T-helper 1 cell treated with Interleukin-12 subunit alpha and Interleukin-12 subunit beta and Interleukin-4 antibody, amounts not matched to agents 30 μg/mL and 1 μg/mL, for 36 hours (primary cell): ENCODE measurements at regions not wholly inside any gene's neighbourhood (a gene's known extent, or its start where the extent isn't known, plus 50 kb on each side); places are given as distances from the start of the nearest gene placed in this dataset.

Source experiments
- H3K27ac Mint-ChIP-seq: one replicate; pipeline ENCODE4 v1.8.0; 2021; ENCODE audit warnings: mild to moderate bottlenecking, mixed read lengths
- H3K27me3 Mint-ChIP-seq: one replicate; pipeline ENCODE4 v1.8.0; 2021; ENCODE audit warnings: low read depth, mixed read lengths
- H3K36me3 Mint-ChIP-seq: one replicate; pipeline ENCODE4 v1.8.0; 2021; ENCODE audit warnings: low read depth, mixed read lengths
- H3K4me1 Mint-ChIP-seq: one replicate; pipeline ENCODE4 v1.8.0; 2021; ENCODE audit warnings: low read depth, mixed read lengths
- H3K4me3 Mint-ChIP-seq: one replicate; pipeline ENCODE4 v1.8.0; 2021; ENCODE audit warnings: mild to moderate bottlenecking, moderate library complexity, mixed read lengths
- H3K9me3 Mint-ChIP-seq: one replicate; pipeline ENCODE4 v1.8.0; 2021; ENCODE audit warnings: mixed read lengths

- Mint-ChIP-seq H3K4me3 (peak overlapping the region; percentile 60), H3K27ac (no peak overlapping the region), H3K4me1 (peaks cover 25% of the 10 kb centered on the region), H3K9me3 (no peaks in the 10 kb centered on the region), H3K27me3 (no peaks in the 10 kb centered on the region), H3K36me3 (no peaks in the 10 kb centered on the region)
These were observed 179.3 kb downstream of the SEC14L1 start for GRCh38 chr17:77320044-77320440.

- Mint-ChIP-seq H3K36me3 (no peaks in the 10 kb centered on the region), H3K4me1 (peaks cover 31% of the 10 kb centered on the region), H3K27ac (no peak overlapping the region), H3K4me3 (peak overlapping the region; percentile 60), H3K27me3 (no peaks in the 10 kb centered on the region), H3K9me3 (no peaks in the 10 kb centered on the region)
These were observed 179.9 kb downstream of the SEC14L1 start for GRCh38 chr17:77320485-77321256.

DNA sequence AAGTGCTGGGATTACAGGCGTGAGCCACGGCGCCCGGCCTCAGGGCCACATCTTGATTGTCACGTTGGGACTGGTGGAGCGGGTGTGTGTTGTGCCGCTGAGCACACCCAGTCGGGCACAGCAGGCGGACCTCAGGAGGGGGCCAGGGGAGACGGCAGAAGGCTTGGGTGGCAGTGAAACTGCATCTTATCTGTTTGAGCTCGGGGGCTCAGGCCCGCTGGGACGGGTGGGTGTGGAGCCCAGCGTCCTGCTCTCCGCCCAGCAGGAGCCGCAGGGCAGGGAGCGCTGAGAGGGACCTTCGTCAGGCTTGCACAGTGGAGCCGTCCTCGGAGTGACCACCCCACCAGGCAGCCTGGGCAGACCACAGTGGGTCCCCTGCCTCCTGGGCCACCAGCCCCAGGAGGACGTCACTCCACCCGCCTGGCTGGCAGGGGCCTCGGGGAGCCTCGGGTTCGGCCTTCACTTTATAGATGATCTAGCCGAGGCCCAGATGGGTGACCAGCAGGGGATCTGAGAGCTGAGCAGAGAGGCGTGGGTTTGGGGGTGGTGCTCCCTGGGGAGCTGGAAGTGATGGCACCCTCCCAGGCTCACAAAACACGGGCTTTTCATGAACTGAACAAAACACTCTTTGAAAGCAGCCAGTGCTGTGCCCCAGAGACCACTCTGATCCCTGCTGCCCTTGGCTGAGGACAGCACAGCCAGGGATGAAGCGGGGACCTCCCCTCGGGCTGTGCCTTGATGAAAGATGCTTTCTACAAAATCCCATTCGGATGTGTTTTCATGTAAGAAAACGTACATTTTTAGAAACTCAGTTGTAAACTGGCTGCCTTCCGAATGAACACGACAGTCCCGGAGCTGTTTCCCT is 181.1 kb downstream of the SEC14L1 start:
- Mint-ChIP-seq H3K27me3 (peaks cover 6% of the 10 kb centered on the region), H3K4me3 (no peak overlapping the region), H3K9me3 (no peaks in the 10 kb centered on the region), H3K27ac (no peak overlapping the region), H3K36me3 (no peaks in the 10 kb centered on the region), H3K4me1 (peaks cover 38% of the 10 kb centered on the region)

DNA sequence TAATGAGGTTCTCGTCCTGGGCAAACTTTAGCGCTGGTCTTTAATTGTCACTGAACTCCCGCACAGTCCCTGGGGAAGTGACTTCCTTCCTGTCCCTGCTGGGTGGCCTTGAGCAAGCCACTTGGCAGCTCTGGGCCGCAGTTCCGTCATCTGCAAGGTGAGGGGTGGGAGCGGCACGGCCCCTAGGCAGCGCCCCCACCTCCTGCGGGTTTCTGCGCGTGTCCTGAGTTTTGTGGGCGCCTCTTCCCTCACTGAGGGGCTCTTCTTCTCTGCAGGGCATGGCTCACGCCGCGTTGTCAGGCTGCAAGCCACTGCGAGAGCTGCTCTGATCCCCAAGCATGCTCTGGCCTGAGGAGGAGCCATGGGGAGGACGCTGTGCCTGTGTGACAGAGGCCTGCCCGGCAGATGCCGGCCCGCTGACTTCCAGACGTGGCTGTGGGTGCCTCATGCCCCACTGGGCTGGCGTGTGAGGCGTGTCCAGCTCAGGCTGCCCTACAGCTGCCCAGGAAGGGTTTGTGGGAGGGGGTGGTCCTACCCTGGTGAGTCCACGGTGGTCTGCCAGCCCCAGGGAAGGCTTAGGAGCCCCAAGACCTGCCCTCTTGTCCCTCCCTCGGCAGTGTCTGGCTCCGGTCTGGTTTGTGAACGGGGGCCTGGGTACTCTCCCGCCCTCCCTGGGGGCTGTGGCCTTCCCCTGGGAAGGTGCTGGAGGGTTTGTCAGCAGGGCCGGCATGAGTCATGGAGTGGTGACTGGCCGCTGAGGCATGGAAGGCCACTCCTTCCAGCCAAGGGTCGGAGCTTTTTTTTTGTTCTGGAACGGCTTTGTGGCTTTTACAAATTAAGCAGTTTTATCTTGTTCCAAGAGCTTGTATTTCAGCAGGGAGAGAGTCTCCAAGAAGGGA is 182.0 kb downstream of the SEC14L1 start:
- Mint-ChIP-seq H3K27me3 (peaks cover 6% of the 10 kb centered on the region), H3K36me3 (no peaks in the 10 kb centered on the region), H3K27ac (no peak overlapping the region), H3K9me3 (no peaks in the 10 kb centered on the region), H3K4me3 (no peak overlapping the region), H3K4me1 (peaks cover 38% of the 10 kb centered on the region)

DNA sequence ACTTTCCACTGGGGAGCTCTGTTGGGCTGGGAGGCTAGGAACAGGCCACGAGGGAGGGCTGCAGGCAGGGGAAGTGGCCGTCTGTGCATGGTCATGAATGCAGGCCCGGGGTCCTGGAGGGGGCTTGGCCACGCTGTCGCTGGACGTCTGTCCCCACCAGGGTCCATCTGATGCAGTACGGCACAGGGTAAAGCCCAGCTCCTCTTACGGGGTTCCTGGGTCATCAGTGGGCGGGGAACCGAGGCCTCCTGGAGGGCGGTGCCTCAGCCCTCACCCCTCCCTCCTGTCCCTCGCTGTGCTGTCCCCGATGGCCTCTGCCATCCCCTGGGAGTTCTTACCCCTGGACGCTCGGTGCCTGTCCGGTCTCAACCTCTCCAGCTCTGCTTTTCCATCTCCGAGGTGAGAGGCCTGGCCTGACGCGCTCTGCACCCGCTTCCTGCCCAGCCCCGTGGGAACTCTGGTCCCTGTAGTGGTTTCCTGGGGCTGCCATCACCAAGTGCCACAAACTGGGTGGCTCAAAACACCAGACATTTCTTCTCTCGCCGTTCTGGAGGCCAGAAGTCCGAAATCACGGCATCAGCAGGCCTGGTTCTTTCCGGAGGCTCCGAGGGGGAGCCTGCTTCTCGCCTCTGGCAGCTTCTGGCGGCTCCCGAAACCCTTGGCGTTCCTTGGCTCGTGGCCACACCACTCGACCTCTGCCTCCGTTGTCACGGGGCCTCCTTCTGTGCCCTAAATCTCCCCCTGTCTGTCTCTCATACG is 182.8 kb downstream of the SEC14L1 start:
- Mint-ChIP-seq H3K4me3 (no peak overlapping the region), H3K9me3 (no peaks in the 10 kb centered on the region), H3K27ac (peak overlapping the region; percentile 15), H3K27me3 (peaks cover 6% of the 10 kb centered on the region), H3K4me1 (peaks cover 39% of the 10 kb centered on the region), H3K36me3 (no peaks in the 10 kb centered on the region)

DNA sequence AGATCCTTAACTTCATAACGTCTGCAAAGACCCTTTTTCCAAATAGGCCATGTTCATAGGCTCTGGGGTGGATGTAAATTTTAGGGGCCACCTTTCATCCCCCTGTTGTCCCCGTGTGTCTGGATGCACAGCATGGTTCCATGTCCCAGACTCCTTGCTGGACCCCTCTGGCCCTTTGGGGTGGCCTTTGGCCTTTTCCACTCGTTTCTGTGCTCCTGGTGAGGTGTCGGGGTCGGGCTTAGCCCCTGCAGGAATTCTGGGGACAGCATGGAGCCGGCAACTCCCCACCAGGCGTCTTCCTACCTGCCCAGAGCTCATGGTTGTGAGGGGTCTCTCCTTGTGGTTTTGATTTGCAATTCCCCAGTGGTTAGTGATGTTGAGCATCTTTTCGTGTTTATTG is 183.5 kb downstream of the SEC14L1 start:
- Mint-ChIP-seq H3K4me3 (peak overlapping the region; percentile 56), H3K4me1 (peaks cover 40% of the 10 kb centered on the region), H3K27ac (peak overlapping the region; percentile 45), H3K9me3 (no peaks in the 10 kb centered on the region), H3K27me3 (peaks cover 9% of the 10 kb centered on the region), H3K36me3 (no peaks in the 10 kb centered on the region)

- peaks cover 9% of the 10 kb centered on the region for H3K27me3 Mint-ChIP-seq
- H3K4me1 Mint-ChIP-seq, result peaks cover 38% of the 10 kb centered on the region
- no peaks in the 10 kb centered on the region for H3K9me3 Mint-ChIP-seq
- no peaks in the 10 kb centered on the region for H3K36me3 Mint-ChIP-seq
- peak overlapping the region; percentile 49 for H3K4me3 Mint-ChIP-seq
- peak overlapping the region; percentile 91 for H3K27ac Mint-ChIP-seq
These were observed 184.9 kb downstream of the SEC14L1 start for GRCh38 chr17:77325577-77326075.

DNA sequence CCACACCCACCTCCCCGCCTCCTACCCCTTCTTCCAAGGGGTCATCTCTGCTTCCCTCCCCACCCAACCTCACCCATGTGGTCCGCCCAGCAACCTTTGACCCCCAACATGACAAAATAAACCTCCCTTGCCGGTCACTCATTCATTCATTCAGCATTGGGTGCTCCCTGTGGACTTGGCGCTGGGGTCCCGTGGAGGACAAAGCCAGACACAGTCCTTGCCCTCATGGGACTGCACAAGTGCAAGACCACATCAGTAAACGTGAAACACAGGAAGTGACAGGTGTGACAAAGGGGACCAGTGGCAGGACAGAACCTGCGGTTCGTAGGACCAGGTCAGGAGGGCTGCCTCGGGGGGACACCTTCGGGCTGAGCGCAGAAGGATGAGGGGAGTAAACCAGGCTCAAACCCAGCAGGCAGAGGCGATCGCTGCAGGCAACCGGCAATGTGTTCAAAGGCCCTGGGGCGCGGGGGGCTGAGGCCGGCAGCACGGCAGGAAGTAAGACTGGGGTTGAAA is 185.4 kb downstream of the SEC14L1 start:
- Mint-ChIP-seq H3K4me3 (peak overlapping the region; percentile 52), H3K27me3 (peaks cover 9% of the 10 kb centered on the region), H3K4me1 (peaks cover 40% of the 10 kb centered on the region), H3K36me3 (no peaks in the 10 kb centered on the region), H3K9me3 (no peaks in the 10 kb centered on the region), H3K27ac (peak overlapping the region; percentile 82)

DNA sequence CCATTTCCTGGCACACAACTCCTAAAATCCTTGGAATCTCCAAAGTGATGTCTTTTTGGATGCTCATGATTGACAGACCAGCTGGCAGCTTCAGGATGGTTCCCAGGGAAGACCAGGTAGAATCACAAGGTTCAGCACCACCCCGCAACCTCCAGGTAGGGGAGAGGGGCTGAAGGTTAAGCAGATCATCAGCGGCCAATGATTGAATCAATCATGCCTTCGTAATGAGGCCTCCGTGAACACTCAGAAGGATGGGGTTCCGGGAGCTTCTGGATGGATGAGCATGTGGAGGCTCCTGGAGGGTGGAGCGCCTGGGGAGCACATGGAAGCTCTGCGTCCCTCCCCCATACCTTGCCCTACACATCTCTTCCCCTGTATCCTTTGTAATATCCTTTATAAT is 185.9 kb downstream of the SEC14L1 start:
- Mint-ChIP-seq H3K27ac (peak overlapping the region; percentile 41), H3K9me3 (no peaks in the 10 kb centered on the region), H3K4me1 (peaks cover 45% of the 10 kb centered on the region), H3K27me3 (peaks cover 9% of the 10 kb centered on the region), H3K36me3 (no peaks in the 10 kb centered on the region), H3K4me3 (no peak overlapping the region)

GRCh38 chr17:77327181-77327565 is 186.4 kb downstream of the SEC14L1 start:
- H3K4me1 Mint-ChIP-seq, result peaks cover 50% of the 10 kb centered on the region
- H3K4me3 Mint-ChIP-seq, result no peak overlapping the region
- H3K27ac Mint-ChIP-seq, result no peak overlapping the region
- H3K9me3 Mint-ChIP-seq, result no peaks in the 10 kb centered on the region
- peaks cover 9% of the 10 kb centered on the region for H3K27me3 Mint-ChIP-seq
- H3K36me3 Mint-ChIP-seq, result peaks cover 1% of the 10 kb centered on the region

GRCh38 chr17:77327566-77328464 is 187.0 kb downstream of the SEC14L1 start:
- H3K27me3 Mint-ChIP-seq, result peaks cover 9% of the 10 kb centered on the region
- peaks cover 57% of the 10 kb centered on the region for H3K4me1 Mint-ChIP-seq
- no peak overlapping the region for H3K27ac Mint-ChIP-seq
- no peaks in the 10 kb centered on the region for H3K9me3 Mint-ChIP-seq
- peaks cover 2% of the 10 kb centered on the region for H3K36me3 Mint-ChIP-seq
- H3K4me3 Mint-ChIP-seq, result no peak overlapping the region

DNA sequence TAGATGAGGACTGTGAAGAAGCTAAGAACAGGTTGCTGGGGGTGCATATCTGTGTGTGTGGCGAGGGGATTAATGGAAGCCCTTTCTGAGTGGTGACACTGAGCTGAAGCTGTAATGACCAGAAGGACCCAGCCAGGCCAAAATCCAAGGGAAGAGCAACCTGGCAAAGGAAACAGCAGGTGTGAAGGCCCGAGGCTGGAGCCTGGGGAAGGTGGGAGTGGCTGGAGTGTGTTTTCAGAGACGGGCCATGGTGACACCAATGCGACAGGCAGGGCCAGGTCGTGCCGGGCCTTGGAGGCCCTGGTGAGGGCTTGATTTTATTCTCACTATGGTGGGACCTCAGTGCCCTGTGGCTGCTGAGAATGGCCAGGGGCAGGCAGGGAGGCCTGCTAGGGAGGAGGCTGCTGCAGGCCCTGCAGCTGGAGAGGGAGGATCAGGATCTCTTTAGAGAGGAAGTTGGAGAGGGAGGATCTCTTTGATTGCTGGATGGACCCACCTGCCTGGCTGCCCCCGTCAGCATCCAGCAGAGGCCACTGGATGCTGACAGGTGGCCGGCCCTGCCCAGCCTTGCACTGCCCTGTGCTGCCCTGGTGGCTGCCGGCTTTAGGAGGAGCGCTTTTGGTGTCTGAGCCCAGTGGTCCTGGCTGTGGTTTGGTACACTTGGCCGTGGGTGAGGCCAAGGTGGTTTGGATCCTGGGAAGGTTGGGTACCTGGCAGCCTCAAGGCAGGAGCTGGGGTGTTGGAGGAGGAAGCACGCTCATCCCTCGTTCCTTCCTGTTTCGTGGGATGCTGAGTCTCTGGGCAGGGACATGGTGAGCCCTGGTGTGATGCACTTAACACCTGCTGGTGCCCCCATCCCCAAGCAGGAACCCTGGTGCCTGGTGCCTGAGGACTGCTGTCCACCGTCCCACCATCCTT is 188.3 kb downstream of the SEC14L1 start:
- Mint-ChIP-seq H3K4me1 (peaks cover 65% of the 10 kb centered on the region), H3K36me3 (peaks cover 2% of the 10 kb centered on the region), H3K27ac (peak overlapping the region; percentile 56), H3K4me3 (no peak overlapping the region), H3K9me3 (no peaks in the 10 kb centered on the region), H3K27me3 (peaks cover 9% of the 10 kb centered on the region)
